HEK293 (cell line): ENCODE measurements at regions not wholly inside any gene's neighbourhood (a gene's known extent, or its start where the extent isn't known, plus 50 kb on each side); places are given as distances from the start of the nearest gene placed in this dataset.

Experiments
- CTCF ChIA-PET: fragments of 350-600 bp; formaldehyde crosslinking; extraction: SDS; loops from one replicate; lab custom pipeline; 2021; ENCODE audit warnings: antibody characterized with exemption; lab: Yijun Ruan, JAX
- POLR2A ChIA-PET: fragments of 300-600 bp; formaldehyde crosslinking; extraction: SDS; loops from one replicate; lab custom pipeline; 2020; ENCODE audit warnings: antibody characterized with exemption, inconsistent platforms; lab: Yijun Ruan, JAX
- H3K27ac ChIP-seq: fragments of 200-500 bp; sonication (Bioruptor generic); 2 replicates; pipeline ENCODE4 v1.5.1; 2014; ENCODE audit warnings: low read depth, low read length, control low read depth, inconsistent platforms; ENCODE audit errors: extremely low read depth
- H3K36me3 ChIP-seq, 2 experiments: fragments of 200-500 bp in 1 of 2; sonication (Bioruptor generic) in 1 of 2; 1 replicate in 1 of 2; 2 replicates in 1 of 2; pipeline ENCODE4 v1.5.1; 2014 to 2017; ENCODE audit warnings: inconsistent platforms in 2 of 2, low read length in 2 of 2; ENCODE audit not compliant: control insufficient read depth in 2 of 2, insufficient read depth in 1 of 2
- H3K4me1 ChIP-seq: fragments of 200-500 bp; sonication (Bioruptor generic); 2 replicates; pipeline ENCODE4 v1.5.1; 2014; ENCODE audit warnings: mild to moderate bottlenecking, low read length, inconsistent platforms; ENCODE audit not compliant: control insufficient read depth, insufficient read depth
- H3K4me3 ChIP-seq: 2 replicates; pipeline ENCODE4 v1.5.1; 2011; ENCODE audit warnings: low read depth, mild to moderate bottlenecking, control low read depth, low read length, moderate library complexity
- H3K9me3 ChIP-seq: fragments of 200-500 bp; sonication (Bioruptor generic); 2 replicates; pipeline ENCODE4 v1.5.1; 2014; ENCODE audit warnings: low read depth, low read length, inconsistent platforms; ENCODE audit not compliant: control insufficient read depth, insufficient read depth
- BCL11A ChIP-seq: fragments of 450-650 bp; formaldehyde crosslinking; IDR thresholded peaks from 2 replicates; pipeline ENCODE4 v1.5.1; 2016; ENCODE audit warnings: low read depth, missing biosample characterization, missing genetic modification characterization
- ELK4 ChIP-seq: IDR thresholded peaks from 2 replicates; pipeline ENCODE4 v1.6.1; 2011; ENCODE audit warnings: mild to moderate bottlenecking, low read depth, low read length, borderline replicate concordance
- FEZF1 ChIP-seq: fragments of 450-650 bp; formaldehyde crosslinking; IDR thresholded peaks from 2 replicates; pipeline ENCODE4 v1.5.1; 2016; ENCODE audit warnings: missing biosample characterization, missing genetic modification characterization
- OSR2 ChIP-seq: fragments of 450-650 bp; formaldehyde crosslinking; IDR thresholded peaks from 2 replicates; pipeline ENCODE4 v1.5.1; 2016; ENCODE audit warnings: missing biosample characterization, missing genetic modification characterization
- REPIN1 ChIP-seq: fragments of 450-650 bp; formaldehyde crosslinking; IDR thresholded peaks from 2 replicates; pipeline ENCODE4 v1.5.1; 2017; ENCODE audit warnings: missing biosample characterization, missing genetic modification characterization, low read depth
- ZBTB8A ChIP-seq: fragments of 450-650 bp; formaldehyde crosslinking; IDR thresholded peaks from 2 replicates; pipeline ENCODE4 v1.5.1; 2016; ENCODE audit warnings: missing biosample characterization, missing genetic modification characterization
- ZFHX2 ChIP-seq: fragments of 450-650 bp; formaldehyde crosslinking; conservative IDR thresholded peaks from 2 replicates; pipeline ENCODE4 v1.5.1; 2016; ENCODE audit warnings: missing biosample characterization, missing genetic modification characterization
- ZNF138 ChIP-seq: fragments of 450-650 bp; formaldehyde crosslinking; IDR thresholded peaks from 2 replicates; pipeline ENCODE4 v1.5.1; 2016; ENCODE audit warnings: missing biosample characterization, missing genetic modification characterization, borderline replicate concordance
- ZNF148 ChIP-seq: fragments of 450-650 bp; formaldehyde crosslinking; IDR thresholded peaks from 2 replicates; pipeline ENCODE4 v1.5.0; 2017; ENCODE audit warnings: missing biosample characterization, missing genetic modification characterization, borderline replicate concordance
- ZNF24 ChIP-seq: fragments of 450-650 bp; formaldehyde crosslinking; IDR thresholded peaks from 2 replicates; pipeline ENCODE4 v1.5.1; 2016; ENCODE audit warnings: missing biosample characterization, missing genetic modification characterization
- ZNF366 ChIP-seq: fragments of 450-650 bp; formaldehyde crosslinking; conservative IDR thresholded peaks from 2 replicates; pipeline ENCODE4 v1.5.1; 2016; ENCODE audit warnings: missing biosample characterization, missing genetic modification characterization
- ZNF518A ChIP-seq: fragments of 450-650 bp; formaldehyde crosslinking; conservative IDR thresholded peaks from 2 replicates; pipeline ENCODE4 v1.5.1; 2016; ENCODE audit warnings: low read depth, missing biosample characterization, missing genetic modification characterization
- ZNF529 ChIP-seq: fragments of 450-650 bp; formaldehyde crosslinking; IDR thresholded peaks from 2 replicates; pipeline ENCODE4 v1.5.1; 2017; ENCODE audit warnings: missing genetic modification characterization, missing biosample characterization; ENCODE audit not compliant: insufficient replicate concordance
- ZNF544 ChIP-seq: fragments of 450-650 bp; formaldehyde crosslinking; IDR thresholded peaks from 2 replicates; pipeline ENCODE4 v1.5.0; 2017; ENCODE audit warnings: missing biosample characterization, missing genetic modification characterization
- ZNF555 ChIP-seq: fragments of 450-650 bp; formaldehyde crosslinking; conservative IDR thresholded peaks from 2 replicates; pipeline ENCODE4 v1.5.1; 2017; ENCODE audit warnings: missing biosample characterization, mild to moderate bottlenecking, missing genetic modification characterization, inconsistent platforms
- ZNF639 ChIP-seq: fragments of 450-650 bp; formaldehyde crosslinking; IDR thresholded peaks from 2 replicates; pipeline ENCODE4 v1.5.1; 2016; ENCODE audit warnings: missing biosample characterization, missing genetic modification characterization
- ZNF677 ChIP-seq: fragments of 450-650 bp; IDR thresholded peaks from 2 replicates; pipeline ENCODE4 v1.5.0; 2018; ENCODE audit warnings: missing biosample characterization, mild to moderate bottlenecking, missing genetic modification characterization, moderate library complexity
- ZNF776 ChIP-seq: fragments of 450-650 bp; formaldehyde crosslinking; IDR thresholded peaks from 2 replicates; pipeline ENCODE4 v1.5.0; 2017; ENCODE audit warnings: missing biosample characterization, missing genetic modification characterization, borderline replicate concordance
- ZNF791 ChIP-seq: fragments of 450-650 bp; formaldehyde crosslinking; IDR thresholded peaks from 2 replicates; pipeline ENCODE4 v1.5.1; 2016; ENCODE audit warnings: missing biosample characterization, missing genetic modification characterization
- ZNF792 ChIP-seq: fragments of 450-650 bp; formaldehyde crosslinking; IDR thresholded peaks from 2 replicates; pipeline ENCODE4 v1.5.1; 2016; ENCODE audit warnings: missing biosample characterization, missing genetic modification characterization
- ZSCAN30 ChIP-seq: fragments of 450-650 bp; IDR thresholded peaks from 2 replicates; pipeline ENCODE4 v1.5.1; 2018; ENCODE audit warnings: missing biosample characterization, mild to moderate bottlenecking, missing genetic modification characterization, moderate library complexity

- no peaks in the 10 kb centered on the region for H3K9me3 ChIP-seq
- no peaks in the 10 kb centered on the region for H3K36me3 ChIP-seq
- ChIA-PET CTCF (no interaction called here), POLR2A (no interaction called here)
- no peaks in the 10 kb centered on the region for H3K4me1 ChIP-seq
- no peak for TF ChIP-seq ZNF791
- H3K27ac ChIP-seq, result no peak overlapping the region
- no peak overlapping the region for H3K4me3 ChIP-seq
Measured at GRCh38 chr2:116669782-116670181, 1144.7 kb upstream of the DDX18 start.

- no peaks in the 10 kb centered on the region for H3K9me3 ChIP-seq
- TF ChIP-seq ZNF677, result no peak
- no peak for TF ChIP-seq ZNF366 (tag by site-specific recombination)
- TF ChIP-seq ZBTB8A, result no peak
- TF ChIP-seq FEZF1 (tag by site-specific recombination), result no peak
- no peak for TF ChIP-seq REPIN1
- no peak for TF ChIP-seq ELK4
- no peak for TF ChIP-seq BCL11A
- TF ChIP-seq ZNF555 (tag by site-specific recombination), result no peak
- no peak for TF ChIP-seq ZNF24 (tag by site-specific recombination)
- no peak for TF ChIP-seq OSR2 (tag by site-specific recombination)
- TF ChIP-seq ZNF518A (tag by site-specific recombination), result no peak
- TF ChIP-seq, all 188 proteins: peak for 0
- CTCF ChIA-PET, result no interaction called here
- no peak overlapping the region for H3K27ac ChIP-seq
- POLR2A ChIA-PET, result no interaction called here
- no peak overlapping the region for H3K4me3 ChIP-seq
- H3K36me3 ChIP-seq, result no peaks in the 10 kb centered on the region
- no peaks in the 10 kb centered on the region for H3K4me1 ChIP-seq
Measured at GRCh38 chr2:116674188-116674587, 1140.3 kb upstream of the DDX18 start.

GRCh38 chr2:116676776-116677175 lies 1137.7 kb upstream of the DDX18 start:
- ChIA-PET POLR2A (no interaction called here), CTCF (no interaction called here)
- H3K36me3 ChIP-seq, result no peaks in the 10 kb centered on the region
- H3K4me3 ChIP-seq, result no peak overlapping the region
- no peaks in the 10 kb centered on the region for H3K9me3 ChIP-seq
- no peak overlapping the region for H3K27ac ChIP-seq
- H3K4me1 ChIP-seq, result no peaks in the 10 kb centered on the region
- TF ChIP-seq ZNF148 (tag by site-specific recombination) (no peak), ZNF792 (tag by site-specific recombination) (no peak), ELK4 (no peak), REPIN1 (no peak), ZNF544 (no peak), ZNF639 (tag by site-specific recombination) (no peak), ZNF776 (tag by site-specific recombination) (no peak), ZNF529 (tag by site-specific recombination) (no peak), ZNF366 (tag by site-specific recombination) (no peak), ZSCAN30 (tag by site-specific recombination) (no peak), ZFHX2 (tag by site-specific recombination) (no peak), ZNF138 (tag by site-specific recombination) (no peak)
